ENCODE measurements at regions not wholly inside any gene's neighbourhood (a gene's known extent, or its start where the extent isn't known, plus 50 kb on each side); places are given as distances from the start of the nearest gene placed in this dataset.
"Not testable (repeated sequence)": the region's sequence is repeated elsewhere in the genome, so short reads cannot be mapped to it uniquely, and the experiment has no call there.

DNA sequence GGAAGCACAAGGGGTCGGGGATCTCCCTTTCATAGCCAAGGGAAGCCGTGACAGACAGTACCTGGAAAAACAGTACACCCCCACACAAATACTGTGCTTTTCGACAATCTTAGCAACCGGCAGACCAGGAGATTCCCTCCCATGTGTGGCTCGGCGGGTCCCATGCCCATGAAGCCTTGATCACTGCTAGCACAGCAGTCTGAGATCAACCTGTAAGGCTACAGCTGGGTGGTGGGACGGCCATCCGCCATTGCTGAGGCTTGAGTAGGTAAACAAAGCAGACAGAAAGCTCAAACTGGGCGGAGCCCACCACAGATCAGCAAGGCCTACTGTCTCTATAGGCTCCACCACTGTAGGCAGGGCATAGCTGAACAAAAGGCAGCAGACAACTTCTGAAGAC, 180.2 kb upstream of the SOX6 start:
- no peak for DNase-seq (ENCODE audit: low read depth)

DNA sequence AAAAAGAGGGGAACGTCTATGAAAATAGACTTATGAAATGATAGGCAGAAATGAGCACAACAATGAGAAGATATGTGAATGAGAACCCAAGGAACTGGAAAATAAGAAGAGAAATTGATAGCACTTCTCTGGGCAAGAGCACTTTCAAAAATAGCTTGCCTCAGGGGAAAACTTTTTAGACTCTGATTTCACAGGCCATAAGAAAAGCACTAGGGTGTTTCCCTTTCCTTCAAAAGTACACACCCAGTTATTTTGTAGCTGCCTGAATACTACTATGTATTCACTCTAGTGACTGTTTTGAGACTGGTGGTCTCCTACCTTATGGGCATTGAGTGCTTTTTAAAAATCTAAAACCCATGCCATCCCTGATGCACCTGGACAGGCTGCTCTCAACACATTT, 172.3 kb upstream of the SOX6 start:
- no peak for DNase-seq (ENCODE audit: low read depth)

DNA sequence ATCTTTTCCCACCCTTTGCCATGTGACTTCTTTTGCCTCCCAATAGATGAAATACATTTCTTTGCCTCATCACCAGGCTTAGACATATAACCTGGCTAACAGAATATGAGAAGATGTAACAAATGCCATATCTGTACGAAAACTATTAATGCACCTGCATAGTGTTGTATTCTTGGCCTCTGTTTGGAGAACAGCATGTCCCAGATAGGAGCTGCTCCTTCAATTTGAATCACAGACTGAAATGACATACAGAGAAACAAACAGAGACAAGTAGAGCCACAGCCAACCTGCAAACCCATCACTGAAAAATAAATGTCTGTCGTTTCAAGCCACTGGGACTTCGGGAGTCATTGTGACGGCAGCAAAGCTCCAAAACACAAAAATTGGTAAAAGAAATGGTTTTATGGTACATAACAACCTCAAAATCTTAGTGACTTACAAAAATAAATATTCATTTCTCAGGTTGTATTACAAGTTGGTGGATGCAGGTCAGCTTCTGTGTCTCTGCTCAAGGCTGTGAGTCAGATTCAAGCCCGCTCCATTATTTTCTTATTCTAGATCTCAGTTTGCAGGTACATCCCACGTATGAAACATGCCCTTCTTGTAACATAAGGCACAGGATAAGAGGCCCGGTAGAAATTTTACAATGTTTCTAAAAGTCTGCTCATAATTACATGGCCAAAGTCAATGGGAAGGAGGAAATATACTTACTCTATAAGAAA, 171.3 kb upstream of the SOX6 start:
- DNase-seq (ENCODE audit: low read depth): no peak

DNA sequence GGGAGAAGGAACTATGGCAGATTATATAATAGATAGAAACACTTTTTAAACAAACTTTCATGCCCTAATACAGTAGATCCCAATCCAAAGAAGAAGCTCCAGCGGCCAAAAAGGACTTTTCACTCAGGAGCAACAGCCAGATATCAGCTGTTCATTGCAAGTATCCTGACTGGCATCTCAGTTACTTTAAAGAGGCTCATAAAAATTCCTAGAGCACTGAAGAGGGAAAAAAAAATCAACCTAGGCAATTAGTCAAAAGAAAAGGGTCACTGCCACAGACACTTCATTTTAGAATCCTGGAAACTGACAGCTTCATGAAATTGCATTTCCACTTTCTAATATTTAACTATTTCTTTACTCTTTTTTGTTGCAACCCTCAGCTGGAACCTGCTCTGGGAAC, 170.6 kb upstream of the SOX6 start:
- DNase-seq (ENCODE audit: low read depth): no peak

DNA sequence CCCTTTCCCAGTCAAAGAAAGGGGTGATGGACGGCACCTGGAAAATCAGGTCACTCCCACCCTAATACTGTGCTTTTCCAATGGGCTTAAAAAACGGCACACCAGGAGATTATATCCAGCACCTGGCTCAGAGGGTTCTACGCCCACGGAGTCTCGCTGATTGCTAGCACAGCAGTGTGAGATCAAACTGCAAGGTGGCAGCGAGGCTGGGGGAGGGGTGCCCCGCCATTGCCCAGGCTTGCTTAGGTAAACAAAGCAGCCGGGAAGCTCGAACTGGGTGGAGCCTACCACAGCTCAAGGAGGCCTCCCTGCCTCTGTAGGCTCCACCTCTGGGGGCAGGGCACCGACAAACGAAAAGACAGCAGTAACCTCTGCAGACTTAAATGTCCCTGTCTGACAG, 164.4 kb upstream of the SOX6 start:
- not testable (repeated sequence) for DNase-seq (ENCODE audit: low read depth)

DNA sequence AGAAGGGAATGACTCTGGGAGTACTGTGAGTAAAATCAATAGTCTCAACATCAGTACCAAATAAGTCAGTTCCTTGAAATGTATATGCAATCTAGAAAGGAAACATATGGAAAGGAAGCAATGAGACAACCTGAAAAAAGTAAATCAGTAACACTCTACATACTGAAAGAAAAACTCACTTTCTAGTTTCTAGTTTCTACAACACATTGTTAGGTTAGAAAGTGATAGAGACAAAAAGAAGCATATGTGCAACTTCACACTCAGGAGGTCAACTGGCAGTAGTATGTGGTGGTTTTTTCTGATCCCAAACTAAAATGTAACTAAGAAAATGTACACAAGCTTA, 156.5 kb upstream of the SOX6 start:
- DNase-seq (ENCODE audit: low read depth): no peak

DNA sequence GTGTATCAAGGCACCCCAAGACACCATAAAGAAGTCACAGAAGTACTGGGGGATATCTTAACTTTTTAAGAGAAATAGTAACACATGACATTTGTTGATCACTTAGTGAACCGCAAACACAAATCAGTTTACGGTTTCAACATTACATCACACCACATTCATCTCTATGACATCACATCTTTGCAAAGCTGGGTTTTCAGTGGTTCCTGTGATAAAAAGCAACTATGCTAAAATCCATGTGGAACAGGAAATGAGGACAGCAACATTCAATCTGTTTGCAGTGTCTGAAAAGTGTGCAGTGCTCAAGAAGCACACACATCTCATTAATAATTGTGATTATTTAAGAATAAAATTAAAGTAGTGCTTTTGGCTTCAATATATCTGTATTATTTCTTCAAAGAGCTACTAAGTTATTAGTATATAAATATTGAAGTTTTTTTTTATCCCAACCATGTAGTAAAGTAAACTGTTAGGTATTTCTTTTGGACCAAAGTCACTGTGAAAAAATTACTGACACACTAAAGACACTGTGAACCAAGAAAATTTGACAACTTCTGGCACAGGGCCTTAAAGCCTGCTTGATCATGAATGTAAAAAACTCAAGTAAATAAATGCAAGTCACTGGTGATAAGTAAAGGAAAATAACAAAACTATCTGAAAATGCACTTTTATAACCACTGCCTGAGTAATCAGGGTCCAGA, 156.0 kb upstream of the SOX6 start:
- DNase-seq (ENCODE audit: low read depth): no peak

DNA sequence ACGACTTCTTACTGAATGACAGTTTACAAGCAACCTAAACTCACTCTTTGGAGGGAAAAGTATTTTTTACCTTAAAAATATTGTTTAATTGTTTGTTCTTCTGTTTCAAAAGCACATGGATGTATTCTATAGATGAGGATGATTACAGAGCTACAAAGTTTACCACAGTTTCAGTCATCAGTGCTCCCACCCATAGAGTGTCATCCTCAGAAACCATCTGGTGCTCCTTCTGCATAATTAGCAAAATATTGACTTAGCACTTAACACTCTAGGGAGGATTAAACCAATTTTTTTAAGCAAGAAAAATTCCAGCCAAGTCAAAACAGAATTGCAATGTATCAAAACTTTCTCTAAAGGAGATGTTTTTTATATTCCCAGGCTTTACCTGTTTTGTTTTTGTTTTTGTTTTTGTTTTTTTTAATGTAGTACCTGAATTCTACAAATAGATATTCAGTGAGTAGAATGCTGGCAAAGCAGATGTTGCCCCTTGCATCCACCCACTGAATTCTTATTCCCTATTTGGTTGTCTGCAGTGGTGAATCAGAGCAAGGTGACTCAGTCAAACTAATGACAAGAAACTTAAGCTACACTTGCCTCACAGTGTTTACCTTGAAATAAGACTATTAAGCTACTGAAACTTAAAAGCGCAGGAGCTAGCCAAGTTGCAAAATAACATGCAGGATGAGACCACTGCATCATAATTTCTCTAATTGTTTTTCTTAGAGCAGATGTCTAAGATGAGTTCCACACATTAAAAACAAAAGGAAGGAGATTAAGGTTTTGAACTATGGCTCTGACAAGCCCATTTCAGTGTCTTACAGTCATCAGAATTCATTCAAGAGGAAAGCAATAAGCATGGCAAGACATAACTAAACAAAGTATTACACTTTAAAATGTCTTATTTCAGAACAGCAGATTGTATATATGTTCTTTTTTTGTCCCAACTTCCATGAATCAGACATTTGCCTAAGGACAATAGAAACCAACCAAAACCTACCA, 155.1 kb upstream of the SOX6 start:
- DNase-seq (ENCODE audit: low read depth): peak; percentile 63

DNA sequence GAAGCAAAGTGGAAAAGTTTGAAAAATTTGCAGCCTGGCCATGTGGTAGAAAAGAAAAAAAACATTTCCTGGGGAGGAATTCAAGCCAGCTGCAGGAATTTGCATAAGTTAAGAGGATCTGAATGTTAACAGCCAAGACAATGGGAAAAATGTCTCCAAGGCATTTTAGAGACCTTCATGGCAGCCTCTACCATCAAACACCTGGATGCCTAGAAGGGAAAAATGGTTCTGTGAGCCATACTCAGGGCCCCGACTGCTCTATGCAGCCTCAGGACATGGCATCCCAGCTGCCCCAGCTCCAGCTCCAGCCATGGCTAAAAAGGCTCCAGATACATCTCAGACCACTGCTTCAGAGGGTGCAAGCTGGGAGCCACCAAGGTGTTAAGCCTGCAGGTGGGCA, 149.1 kb upstream of the SOX6 start:
- DNase-seq (ENCODE audit: low read depth): no peak

DNA sequence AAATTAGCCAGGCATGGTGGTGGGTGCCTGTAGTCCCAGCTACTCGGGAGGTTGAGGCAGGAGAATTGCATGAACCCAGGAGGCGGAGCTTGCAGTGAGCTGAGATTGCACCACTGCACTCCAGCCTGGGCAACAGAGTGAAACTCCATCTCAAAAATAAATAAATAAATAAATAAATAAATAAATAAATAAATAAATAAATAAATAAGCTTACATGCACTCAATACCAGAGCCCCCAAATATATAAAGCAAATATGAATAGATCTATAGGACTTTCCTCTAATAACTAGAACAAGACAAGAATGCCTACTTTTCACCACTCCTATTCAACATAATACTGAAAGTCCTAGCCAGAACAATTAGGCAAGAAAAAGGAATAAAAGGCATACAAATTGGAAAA, 147.5 kb upstream of the SOX6 start:
- DNase-seq (ENCODE audit: low read depth): not testable (repeated sequence)

DNA sequence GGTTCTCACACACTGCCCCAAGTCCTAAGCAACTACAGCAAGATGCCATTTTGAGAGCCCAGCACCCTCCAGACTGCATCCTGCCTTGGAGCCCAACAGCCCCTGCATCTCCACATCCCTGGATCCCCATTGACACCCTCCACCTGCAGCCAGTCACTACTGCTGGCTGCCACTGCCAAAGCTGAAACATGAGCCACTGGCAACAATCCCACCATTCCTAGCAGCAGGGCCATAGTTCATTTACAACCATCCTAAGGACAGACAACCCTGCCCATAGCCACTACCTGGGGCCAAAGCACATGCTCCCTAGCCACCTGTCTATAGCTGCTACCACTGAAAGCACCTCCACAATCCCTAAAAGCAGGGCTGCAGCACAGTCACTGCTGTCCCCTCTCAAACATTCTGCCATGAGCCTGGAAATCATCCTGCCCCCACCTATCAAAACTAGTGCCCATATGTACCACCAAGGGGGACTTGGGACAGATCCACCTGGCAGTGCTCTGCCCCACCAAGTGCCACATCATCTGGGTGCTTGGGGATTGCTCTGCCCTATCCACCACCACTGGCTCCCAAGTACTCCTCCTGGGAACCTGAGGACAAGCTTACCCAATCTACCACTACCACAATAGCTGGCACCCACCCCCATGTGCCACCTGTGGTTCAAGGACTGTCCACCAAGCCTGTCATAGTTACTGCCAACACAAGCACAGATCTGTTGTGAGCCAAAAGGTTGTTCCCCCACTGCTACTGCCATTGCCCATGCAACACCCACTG, 138.8 kb upstream of the SOX6 start:
- no peak for DNase-seq (ENCODE audit: low read depth)

DNA sequence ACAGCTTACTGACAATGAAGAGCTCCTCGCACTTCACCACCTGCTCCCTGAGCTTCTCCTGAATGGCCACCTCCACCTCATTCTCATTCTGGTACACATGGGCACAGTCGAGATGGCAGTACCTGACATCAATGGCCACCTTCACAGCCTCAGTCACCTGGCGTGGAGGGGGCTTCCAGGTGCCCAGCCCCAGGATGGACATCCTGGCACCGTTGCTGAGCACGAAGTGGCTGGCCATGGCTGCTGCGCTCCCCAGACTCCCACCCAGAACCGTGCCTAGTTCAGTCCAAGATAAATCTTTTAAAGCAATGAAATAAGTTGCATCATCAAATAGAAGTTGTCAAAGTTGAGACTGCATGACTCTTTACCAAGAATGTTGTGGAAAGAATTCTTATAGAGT, 128.1 kb upstream of the SOX6 start:
- DNase-seq (ENCODE audit: low read depth): no peak

DNA sequence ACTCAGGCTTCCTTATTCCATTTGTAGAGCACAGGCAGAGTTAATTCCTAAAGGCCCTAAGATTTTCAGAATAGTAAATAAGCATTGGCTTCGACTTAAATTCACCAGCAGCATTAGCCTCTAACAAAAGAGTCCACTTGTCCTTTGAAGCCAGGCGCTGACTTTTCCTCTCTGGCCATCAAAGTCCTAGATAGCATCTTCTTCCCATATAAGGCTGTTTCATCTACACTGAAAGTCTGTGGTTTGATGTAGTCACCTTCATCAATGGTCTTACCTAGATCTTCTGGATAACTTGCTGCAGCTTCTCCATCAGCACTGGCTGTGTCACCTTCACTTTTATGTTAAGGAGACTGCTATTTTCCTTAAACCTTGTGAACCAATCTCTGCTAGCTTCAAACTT, 118.3 kb upstream of the SOX6 start:
- DNase-seq (ENCODE audit: low read depth): no peak

DNA sequence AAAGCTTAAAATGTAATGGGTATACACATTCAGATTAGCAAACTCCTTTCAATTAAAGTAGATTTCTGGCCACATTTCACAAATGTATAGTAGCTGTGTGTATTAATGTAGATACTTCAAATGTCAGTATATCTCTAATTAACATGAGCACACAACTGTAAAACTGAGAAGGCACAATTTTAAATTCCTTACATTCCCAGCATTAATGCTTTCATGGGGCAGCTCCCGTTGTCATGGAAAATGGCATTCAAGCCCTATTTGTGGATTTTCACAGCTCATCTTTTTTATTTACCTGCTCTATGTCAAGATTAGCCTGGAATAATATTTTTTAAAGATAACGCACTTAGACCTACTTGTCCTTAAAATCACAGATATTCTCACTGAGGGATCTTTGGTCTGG, 113.6 kb upstream of the SOX6 start:
- DNase-seq (ENCODE audit: low read depth): no peak

DNA sequence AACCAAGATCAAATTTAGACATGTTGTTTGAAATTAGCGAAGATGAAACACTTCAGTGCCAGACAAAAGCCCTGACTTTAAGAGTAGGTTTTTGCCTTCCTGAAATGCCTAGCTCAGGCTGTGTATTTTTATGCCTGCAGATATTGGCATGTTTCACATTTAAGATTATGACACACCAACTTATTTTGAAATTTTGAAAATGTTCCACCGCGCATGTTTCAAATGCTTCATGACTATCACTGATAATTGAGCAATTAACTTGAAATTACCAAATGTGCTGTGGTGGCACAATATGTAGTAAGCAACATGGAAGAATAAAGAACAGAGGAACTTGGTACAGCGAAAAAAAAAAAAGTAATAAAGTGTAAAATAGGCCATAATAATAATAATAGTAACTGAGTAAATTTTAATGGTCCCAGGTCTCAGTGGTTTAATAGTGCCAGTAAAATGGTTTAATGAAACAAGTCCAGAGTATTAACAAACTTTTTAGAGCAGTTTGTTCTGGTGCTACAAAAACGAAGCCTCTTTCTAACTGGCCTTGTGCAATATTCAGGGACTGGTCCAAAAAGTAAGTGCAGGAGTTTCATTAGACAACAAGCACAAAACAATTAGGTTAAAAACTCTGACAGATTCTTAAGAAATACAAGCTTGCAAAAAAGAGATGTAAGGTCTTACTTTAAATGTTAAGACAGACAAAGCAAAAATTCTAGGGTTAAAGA, 112.5 kb upstream of the SOX6 start:
- no peak for DNase-seq (ENCODE audit: low read depth)

DNA sequence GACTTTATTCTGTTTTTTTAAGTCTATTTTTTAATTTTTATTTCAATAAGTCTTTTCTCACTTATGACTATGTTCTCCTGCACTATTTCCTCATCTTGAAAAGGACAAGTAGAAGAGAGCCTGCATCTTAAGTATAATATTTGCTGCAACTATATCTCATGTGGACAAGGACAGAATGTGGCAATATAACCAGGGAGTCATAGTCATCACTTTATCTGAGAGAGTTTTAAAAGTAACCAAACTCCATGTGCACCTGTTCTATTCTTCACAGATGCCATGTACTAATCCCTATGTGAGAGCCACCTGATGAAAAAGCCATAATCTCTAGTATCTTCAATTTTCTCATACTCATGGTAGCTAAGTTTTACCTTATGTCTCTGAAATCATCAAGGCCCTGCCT, 104.2 kb upstream of the SOX6 start:
- DNase-seq (ENCODE audit: low read depth): no peak

DNA sequence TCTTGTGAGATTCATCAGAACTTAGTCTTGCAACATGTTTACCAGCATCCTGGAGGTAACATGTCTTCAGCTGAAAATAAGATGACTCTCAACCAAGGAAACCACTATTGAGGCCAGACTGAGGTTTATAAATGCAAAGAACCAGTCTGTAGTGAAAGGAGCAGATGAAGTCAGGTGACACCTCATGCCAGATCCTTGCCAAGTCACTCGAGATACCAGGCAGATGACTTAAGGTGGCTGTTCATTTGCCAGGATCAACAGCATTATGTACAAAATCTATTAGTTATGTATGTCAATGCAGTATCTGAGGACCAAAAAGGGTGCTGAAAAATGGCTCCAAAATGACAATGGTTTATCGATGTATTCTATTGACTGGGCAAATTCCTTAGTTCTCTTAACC, 100.0 kb upstream of the SOX6 start:
- DNase-seq (ENCODE audit: low read depth): peak; percentile 8

DNA sequence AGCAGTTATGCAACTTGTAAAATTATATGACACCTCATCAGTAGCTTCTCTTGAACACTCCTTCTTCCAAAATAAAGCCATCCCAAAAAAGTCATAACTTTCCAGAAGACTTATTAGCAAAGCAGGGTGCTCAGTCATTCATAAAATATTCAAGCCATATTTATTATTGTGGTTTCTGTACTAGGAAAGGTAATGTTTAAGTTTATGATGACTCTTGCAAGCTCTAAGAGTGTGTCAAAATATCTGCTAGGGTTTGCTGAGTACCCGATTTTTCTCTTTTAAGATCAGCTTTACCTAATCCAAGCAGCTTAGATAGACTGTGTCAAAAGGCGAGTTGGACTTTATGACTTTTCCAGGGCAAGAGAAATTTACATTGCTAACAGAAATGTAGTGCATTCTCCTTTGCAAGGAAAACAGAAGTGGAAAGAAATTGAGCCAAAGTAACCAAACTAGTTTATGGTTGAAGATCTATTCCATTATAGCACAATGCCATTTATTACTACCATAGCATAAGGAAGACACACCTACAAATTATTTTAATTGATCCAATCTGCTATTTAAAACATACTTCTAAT, 98.0 kb upstream of the SOX6 start:
- DNase-seq (ENCODE audit: low read depth): no peak

DNA sequence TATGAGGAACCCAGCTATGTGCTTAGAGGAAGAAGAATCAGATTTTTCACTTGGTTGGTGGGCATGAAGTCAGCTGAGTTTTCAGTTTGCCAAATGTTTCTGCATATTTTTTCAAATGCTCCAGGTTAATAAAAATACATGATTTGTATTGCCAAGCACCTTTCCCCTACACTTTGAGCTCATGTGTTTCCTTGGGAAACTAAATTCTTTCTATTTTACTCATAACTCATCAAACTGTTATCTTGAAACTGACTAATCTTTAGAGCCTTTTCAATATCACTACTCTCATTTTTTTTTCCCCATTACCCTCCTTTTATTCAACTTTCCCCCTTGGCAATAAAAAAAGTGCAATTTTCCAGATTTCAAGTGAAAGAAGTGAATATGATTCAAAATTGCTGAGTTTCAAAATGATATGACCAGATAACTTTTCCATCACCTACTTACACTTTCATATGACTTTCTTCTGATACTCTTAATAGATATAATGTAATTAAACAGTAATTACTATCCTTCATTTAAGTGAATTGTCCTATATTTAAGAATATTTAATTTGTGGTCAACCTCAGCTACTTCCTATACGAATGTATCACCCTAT, 91.9 kb upstream of the SOX6 start:
- no peak for DNase-seq (ENCODE audit: low read depth)

DNA sequence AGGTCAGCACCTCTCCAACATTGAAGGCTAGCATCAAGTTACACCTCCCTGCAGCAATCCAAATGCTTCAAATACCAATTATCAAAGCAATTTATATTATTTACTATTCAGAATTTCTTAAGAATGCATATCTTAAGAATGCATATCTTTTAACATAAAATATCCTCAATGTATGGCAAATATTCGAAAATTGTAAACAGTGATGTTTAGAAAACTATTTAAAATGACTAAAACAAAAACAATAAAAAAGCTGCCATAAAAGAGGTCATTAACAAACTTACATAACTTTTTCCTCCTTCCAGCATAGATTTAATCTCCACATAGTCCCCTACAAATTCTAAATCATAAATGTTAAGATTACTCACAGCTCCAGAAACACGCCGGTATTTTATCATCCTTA, 85.1 kb upstream of the SOX6 start:
- DNase-seq (ENCODE audit: low read depth): no peak

Data from HT1080 (cell line).